ENCODE measurements at regions not wholly inside any gene's neighbourhood (a gene's known extent, or its start where the extent isn't known, plus 50 kb on each side); places are given as distances from the start of the nearest gene placed in this dataset.
A peak's percentile ranks its signal among the peaks of the same experiment; 100 is the strongest.
"Not testable (repeated sequence)": the region's sequence is repeated elsewhere in the genome, so short reads cannot be mapped to it uniquely, and the experiment has no call there.

DNA sequence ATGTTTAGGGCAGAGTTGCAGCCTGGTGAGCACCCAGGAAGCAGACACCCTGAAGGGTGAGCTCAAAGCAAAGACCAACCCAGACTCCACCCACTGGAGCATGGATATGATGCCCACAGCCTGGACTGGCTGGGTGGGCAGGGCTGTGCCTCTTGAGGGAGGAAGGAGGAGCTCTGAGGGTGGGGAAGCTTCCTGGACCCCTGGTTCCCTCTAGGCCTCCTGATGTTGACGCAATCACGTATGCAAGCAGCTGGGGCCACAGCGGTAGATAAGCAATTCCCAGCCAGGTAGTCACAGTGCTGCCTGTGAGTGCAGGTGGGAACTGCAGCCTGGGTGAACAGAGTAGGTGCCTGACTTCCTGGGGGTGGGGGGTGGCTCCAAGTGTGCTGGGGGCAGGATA is 271.5 kb downstream of the CDK5RAP2 start:
- peak; percentile 61 to 74 for DNase-seq (ENCODE audit: extremely low spot score in 2 of 2)
- TF ChIP-seq, protein P1, sequence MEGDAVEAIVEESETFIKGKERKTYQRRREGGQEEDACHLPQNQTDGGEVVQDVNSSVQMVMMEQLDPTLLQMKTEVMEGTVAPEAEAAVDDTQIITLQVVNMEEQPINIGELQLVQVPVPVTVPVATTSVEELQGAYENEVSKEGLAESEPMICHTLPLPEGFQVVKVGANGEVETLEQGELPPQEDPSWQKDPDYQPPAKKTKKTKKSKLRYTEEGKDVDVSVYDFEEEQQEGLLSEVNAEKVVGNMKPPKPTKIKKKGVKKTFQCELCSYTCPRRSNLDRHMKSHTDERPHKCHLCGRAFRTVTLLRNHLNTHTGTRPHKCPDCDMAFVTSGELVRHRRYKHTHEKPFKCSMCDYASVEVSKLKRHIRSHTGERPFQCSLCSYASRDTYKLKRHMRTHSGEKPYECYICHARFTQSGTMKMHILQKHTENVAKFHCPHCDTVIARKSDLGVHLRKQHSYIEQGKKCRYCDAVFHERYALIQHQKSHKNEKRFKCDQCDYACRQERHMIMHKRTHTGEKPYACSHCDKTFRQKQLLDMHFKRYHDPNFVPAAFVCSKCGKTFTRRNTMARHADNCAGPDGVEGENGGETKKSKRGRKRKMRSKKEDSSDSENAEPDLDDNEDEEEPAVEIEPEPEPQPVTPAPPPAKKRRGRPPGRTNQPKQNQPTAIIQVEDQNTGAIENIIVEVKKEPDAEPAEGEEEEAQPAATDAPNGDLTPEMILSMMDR (IDR thresholded peaks at IDR 0.05) = no peak
- TF ChIP-seq POLR2AphosphoS5 (IDR thresholded peaks at IDR 0.05; ENCODE audit: insufficient read depth in 1 of 2, low read depth in 1 of 2) = no peak
- no peak for TF ChIP-seq POLR2A (IDR thresholded peaks at IDR 0.05)
- no peaks in the 10 kb centered on the region for H3K27me3 ChIP-seq
- intact Hi-C loops (cut with DNase I) = no loop called here
- no peaks in the 10 kb centered on the region for H3K9me3 ChIP-seq
- H3K36me3 ChIP-seq = no peaks in the 10 kb centered on the region
- no peak overlapping the region for H3K4me3 ChIP-seq
- H3K4me1 ChIP-seq = no peaks in the 10 kb centered on the region
- H3K27ac ChIP-seq = no peak overlapping the region

DNA sequence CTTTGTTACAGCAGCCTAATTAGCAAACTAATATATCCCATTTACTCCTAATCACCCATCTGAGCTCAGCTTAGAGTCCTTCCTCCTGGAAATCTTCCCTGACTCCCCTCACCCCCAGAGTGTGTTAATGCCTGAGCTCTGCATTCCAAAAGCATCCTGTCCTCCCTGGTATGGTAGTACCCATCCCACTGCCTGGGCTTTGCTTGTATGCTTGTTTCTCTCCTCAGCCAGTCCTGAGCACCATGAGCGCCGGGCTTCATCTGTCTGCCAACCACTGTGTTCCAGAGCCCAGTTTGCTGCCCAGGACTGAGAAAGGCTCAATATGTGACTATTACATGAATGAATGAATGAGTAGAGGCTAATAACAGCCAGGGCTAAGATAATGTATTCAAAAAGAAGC is 272.4 kb downstream of the CDK5RAP2 start:
- intact Hi-C loops (cut with DNase I) = no loop called here
- no peaks in the 10 kb centered on the region for H3K9me3 ChIP-seq
- DNase-seq (ENCODE audit: extremely low spot score in 2 of 2) = peak; percentile 37 to 55

GRCh38 chr9:120306561-120306960 is 273.4 kb downstream of the CDK5RAP2 start:
- peak; percentile 69 to 74 for DNase-seq (ENCODE audit: extremely low spot score in 2 of 2)
- no peak overlapping the region for H3K27ac ChIP-seq
- H3K27me3 ChIP-seq = no peaks in the 10 kb centered on the region
- no peaks in the 10 kb centered on the region for H3K36me3 ChIP-seq
- no peaks in the 10 kb centered on the region for H3K4me1 ChIP-seq
- H3K4me3 ChIP-seq = no peak overlapping the region
- H3K9me3 ChIP-seq = no peaks in the 10 kb centered on the region
- TF ChIP-seq POLR2A (IDR thresholded peaks at IDR 0.05) (no peak), POLR2AphosphoS5 (IDR thresholded peaks at IDR 0.05; ENCODE audit: insufficient read depth in 1 of 2, low read depth in 1 of 2) (no peak)
- TF ChIP-seq, protein P1 (IDR thresholded peaks at IDR 0.05) = no peak
- intact Hi-C loops (cut with DNase I) = no loop called here

More for the DNA sequence above, 272.4 kb downstream of the CDK5RAP2 start:
- TF ChIP-seq POLR2A (IDR thresholded peaks at IDR 0.05) = no peak
- TF ChIP-seq, protein P1 (IDR thresholded peaks at IDR 0.05) = no peak
- no peak for TF ChIP-seq POLR2AphosphoS5 (IDR thresholded peaks at IDR 0.05; ENCODE audit: insufficient read depth in 1 of 2, low read depth in 1 of 2)
- Histone ChIP-seq H3K4me3 (no peak overlapping the region), H3K27me3 (no peaks in the 10 kb centered on the region), H3K4me1 (no peaks in the 10 kb centered on the region), H3K36me3 (no peaks in the 10 kb centered on the region), H3K27ac (no peak overlapping the region)

GRCh38 chr9:120306088-120306487 is 273.9 kb downstream of the CDK5RAP2 start:
- Histone ChIP-seq H3K27ac (no peak overlapping the region), H3K9me3 (no peaks in the 10 kb centered on the region), H3K4me1 (no peaks in the 10 kb centered on the region), H3K27me3 (no peaks in the 10 kb centered on the region), H3K36me3 (no peaks in the 10 kb centered on the region), H3K4me3 (no peak overlapping the region)
- TF ChIP-seq, protein P1 (IDR thresholded peaks at IDR 0.05) = no peak
- no peak for TF ChIP-seq POLR2A (IDR thresholded peaks at IDR 0.05)
- TF ChIP-seq POLR2AphosphoS5 (IDR thresholded peaks at IDR 0.05; ENCODE audit: insufficient read depth in 1 of 2, low read depth in 1 of 2) = no peak
- intact Hi-C loops (cut with DNase I) = no loop called here
- peak in 1 of 2 donors; percentile 58 for DNase-seq (ENCODE audit: extremely low spot score in 2 of 2)

- H3K36me3 ChIP-seq; H3K4me3 ChIP-seq; H3K27me3 ChIP-seq; DNase-seq (ENCODE audit: extremely low spot score in 2 of 2); intact Hi-C loops (cut with DNase I); H3K27ac ChIP-seq; H3K9me3 ChIP-seq; H3K4me1 ChIP-seq: not testable (repeated sequence)
Measured at GRCh38 chr9:120304896-120305295, 275.1 kb downstream of the CDK5RAP2 start.

DNA sequence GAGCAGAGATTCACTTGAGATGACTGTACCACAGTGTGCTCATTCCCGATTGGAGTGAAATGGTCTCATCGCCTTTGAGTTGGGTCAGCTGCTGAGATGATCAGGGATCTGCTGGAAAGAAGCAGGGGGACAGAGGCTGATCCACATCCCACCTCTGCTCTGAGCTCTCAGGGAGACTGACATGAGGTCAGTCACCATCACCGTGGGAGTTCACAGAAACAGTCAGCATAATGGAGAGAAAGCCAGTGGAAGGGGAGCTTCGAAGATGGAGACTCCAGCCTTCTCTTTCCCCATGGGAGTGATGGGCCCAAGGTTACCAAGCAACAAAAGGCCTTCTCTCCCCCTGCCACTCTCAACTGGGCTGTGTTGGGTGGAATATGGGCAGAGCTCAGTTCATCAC is 276.4 kb downstream of the CDK5RAP2 start:
- DNase-seq (ENCODE audit: extremely low spot score in 2 of 2) = peak; percentile 60 to 74
- intact Hi-C loops (cut with DNase I) = no loop called here

More for the DNA sequence above, 276.4 kb downstream of the CDK5RAP2 start:
- Histone ChIP-seq H3K4me3 (no peak overlapping the region), H3K36me3 (no peaks in the 10 kb centered on the region), H3K9me3 (no peaks in the 10 kb centered on the region), H3K4me1 (no peaks in the 10 kb centered on the region), H3K27ac (no peak overlapping the region), H3K27me3 (no peaks in the 10 kb centered on the region)
- TF ChIP-seq POLR2A (IDR thresholded peaks at IDR 0.05) (no peak), POLR2AphosphoS5 (IDR thresholded peaks at IDR 0.05; ENCODE audit: insufficient read depth in 1 of 2, low read depth in 1 of 2) (no peak)
- TF ChIP-seq, protein P1 (IDR thresholded peaks at IDR 0.05) = no peak
